K562 (cell line): ENCODE measurements at regions not wholly inside any gene's neighbourhood (a gene's known extent, or its start where the extent isn't known, plus 50 kb on each side); places are given as distances from the start of the nearest gene placed in this dataset.

Experiments
- CHD1 ChIP-seq: fragments of 200-600 bp; sonication (generic); IDR thresholded peaks from one replicate; pipeline ENCODE4 v1.6.1; 2012; ENCODE audit warnings: mild to moderate bottlenecking, moderate library complexity, low read length, inconsistent platforms
- CREB1 ChIP-seq, 2 experiments: sonication (generic) in 1 of 2; formaldehyde crosslinking in 1 of 2; IDR thresholded peaks; 2 replicates each; pipeline versions ENCODE4 v1.6.1 to v1.8.0; 2012 to 2022; ENCODE audit warnings: inconsistent platforms in 1 of 2, mild to moderate bottlenecking in 1 of 2, missing genetic modification reagents in 1 of 2, moderate library complexity in 1 of 2
- CTCF ChIP-seq, 3 experiments: IDR thresholded peaks in 2 of 3; conservative IDR thresholded peaks in 1 of 3; 2 replicates each; pipeline ENCODE4 v1.5.1; 2011 to 2012; ENCODE audit warnings: low read length in 3 of 3, mild to moderate bottlenecking in 3 of 3, control low read depth in 2 of 3, improper control_type of control experiment in 1 of 3, inconsistent platforms in 1 of 3, low read depth in 1 of 3, mixed read lengths in 1 of 3, moderate library complexity in 1 of 3; ENCODE audit not compliant: insufficient read depth in 2 of 3
- EZH2 ChIP-seq: IDR thresholded peaks from 2 replicates; pipeline ENCODE4 v1.6.1; 2012; ENCODE audit warnings: low read depth, mild to moderate bottlenecking, inconsistent platforms, low read length, borderline replicate concordance
- GATAD2A ChIP-seq: fragments of 450-650 bp; IDR thresholded peaks from 2 replicates; pipeline ENCODE4 v1.6.1; 2017
- HEY1 ChIP-seq: fragments of 250-450 bp; sonication (Bioruptor Pico); IDR thresholded peaks from 2 replicates; pipeline ENCODE4 v1.5.0; 2020; ENCODE audit warnings: mild to moderate bottlenecking, moderate library complexity, borderline replicate concordance
- NR2F6 ChIP-seq: fragments of 450-650 bp; formaldehyde crosslinking; IDR thresholded peaks from 2 replicates; pipeline ENCODE4 v1.4.0; 2020; ENCODE audit warnings: mild to moderate bottlenecking
- POLR2A ChIP-seq: fragments of 450-650 bp; conservative IDR thresholded peaks from 2 replicates; pipeline ENCODE4 v1.6.1; 2016
- POLR2H ChIP-seq: IDR thresholded peaks from 2 replicates; pipeline ENCODE4 v1.6.1; 2016; ENCODE audit warnings: missing genetic modification characterization, low read depth, mild to moderate bottlenecking, control low read depth, missing compliant biosample characterization, moderate library complexity
- RCOR1 ChIP-seq, 2 experiments: IDR thresholded peaks; 2 replicates each; pipeline ENCODE4 v1.6.1; 2012; ENCODE audit warnings: low read depth in 2 of 2, low read length in 2 of 2, borderline replicate concordance in 1 of 2, improper control_type of control experiment in 1 of 2
- REST ChIP-seq, 2 experiments: fragments of 450-650 bp; formaldehyde crosslinking in 1 of 2; IDR thresholded peaks; 2 replicates each; pipeline versions ENCODE4 v1.4.0 to v1.6.1; 2014 to 2020; ENCODE audit warnings: mild to moderate bottlenecking in 2 of 2, borderline replicate concordance in 1 of 2, low read depth in 1 of 2
- THAP7 ChIP-seq: fragments of 250-450 bp; sonication (Bioruptor Pico); IDR thresholded peaks from 2 replicates; pipeline ENCODE4 v1.5.0; 2021
- ZNF124 ChIP-seq: sonication (generic); formaldehyde crosslinking; IDR thresholded peaks from 2 replicates; pipeline ENCODE4 v1.8.1; 2022; ENCODE audit warnings: missing genetic modification reagents
- ZNF280A ChIP-seq: fragments of 450-650 bp; IDR thresholded peaks from 2 replicates; pipeline ENCODE4 v1.6.1; 2018; ENCODE audit warnings: mild to moderate bottlenecking, low read depth; ENCODE audit not compliant: partially characterized antibody

GRCh38 chr3:30258426-30259392, 347.7 kb upstream of the TGFBR2 start:
- TF ChIP-seq CTCF (IDR thresholded peaks at IDR 0.05 in 2 of 3, conservative IDR thresholded peaks at IDR 0.05 in 1 of 3; ENCODE audit: insufficient read depth in 2 of 3, low read depth in 1 of 3, low read length in 3 of 3): no peak
- no peak for TF ChIP-seq CREB1 (IDR thresholded peaks at IDR 0.05)
- TF ChIP-seq CREB1 (CRISPR knock-in tag; IDR thresholded peaks at IDR 0.05): no peak
- TF ChIP-seq POLR2A: no peak
- no peak for TF ChIP-seq CHD1
- no peak for TF ChIP-seq ZNF280A
- TF ChIP-seq NR2F6: no peak
- TF ChIP-seq REST (IDR thresholded peaks at IDR 0.05; ENCODE audit: borderline replicate concordance): no peak
- TF ChIP-seq REST (CRISPR knock-in tag; IDR thresholded peaks at IDR 0.05; ENCODE audit: low read depth): no peak
- no peak for TF ChIP-seq RCOR1 (IDR thresholded peaks at IDR 0.05; ENCODE audit: borderline replicate concordance in 1 of 2, low read depth in 2 of 2, low read length in 2 of 2)
- no peak for TF ChIP-seq GATAD2A
- TF ChIP-seq EZH2: no peak
- no peak for TF ChIP-seq HEY1
- no peak for TF ChIP-seq ZNF124 (CRISPR knock-in tag)
- no peak for TF ChIP-seq THAP7 (CRISPR knock-in tag)
- no peak for TF ChIP-seq POLR2H
